GM12878 (cell line): ENCODE measurements at regions not wholly inside any gene's neighbourhood (a gene's known extent, or its start where the extent isn't known, plus 50 kb on each side); places are given as distances from the start of the nearest gene placed in this dataset.

Experiments used
- ATAC-seq: fragments of 200-7000 bp; cut with Tn5 transposase; 3 replicates; pipeline ENCODE4 v1.9.1; 2020; ENCODE audit warnings: mild to moderate bottlenecking, moderate library complexity
- BruUV-seq: library from RNA; stranded (reverse); fragments of 400-500 nt; replicated peaks from 2 replicates; lab custom pipeline; 2021; lab: Mats Ljungman, UMichigan
- CTCF ChIA-PET: fragments of 300-600 bp; sonication (Branson Sonifier 250); formaldehyde crosslinking; extraction: SDS; loops from one replicate; lab custom pipeline; 2021; ENCODE audit warnings: inconsistent platforms; lab: Yijun Ruan, JAX
- POLR2A ChIA-PET: fragments of 350-600 bp; formaldehyde crosslinking; extraction: SDS; loops from one replicate; lab custom pipeline; 2021; ENCODE audit warnings: inconsistent platforms; lab: Charles Lee
- RAD21 ChIA-PET: fragments of 300-600 bp; sonication (Branson Sonifier 250); formaldehyde crosslinking; loops from one replicate; lab custom pipeline; 2023; ENCODE audit warnings: antibody characterized with exemption; ENCODE audit not compliant: unreplicated experiment; lab: Charles Lee
- SMC1A ChIA-PET: fragments of 300-600 bp; sonication (Branson Sonifier 250); formaldehyde crosslinking; loops from one replicate; lab custom pipeline; 2023; ENCODE audit not compliant: unreplicated experiment, uncharacterized antibody; lab: Charles Lee
- DNase-seq: peaks from one replicate; pipeline ENCODE4 v3.0.0-alpha.2; 2011; ENCODE audit warnings: low read depth, low spot score
- FAIRE-seq: peaks from 3 replicates; lab custom pipeline; 2011; peaks lifted over from hg19 to GRCh38; lab: Jason Lieb, UNC
- H2AFZ ChIP-seq: 2 replicates; pipeline ENCODE4 v1.6.0; 2011; ENCODE audit warnings: low read depth, low read length, control low read depth; ENCODE audit not compliant: control insufficient read depth
- H3K27ac ChIP-seq: 2 replicates; pipeline ENCODE4 v1.5.1; 2011; ENCODE audit warnings: control low read depth; ENCODE audit not compliant: control insufficient read depth, insufficient read depth
- H3K27me3 ChIP-seq, 2 experiments: replicated peaks in 1 of 2; 2 replicates each; pipeline versions ENCODE4 v1.6.0 to v1.6.1; 2011; ENCODE audit warnings: low read length in 1 of 2; ENCODE audit not compliant: control insufficient read depth in 2 of 2, insufficient read depth in 2 of 2
- H3K36me3 ChIP-seq, 2 experiments: 2 replicates each; pipeline ENCODE4 v1.5.1; 2011; ENCODE audit warnings: low read length in 1 of 2; ENCODE audit not compliant: control insufficient read depth in 2 of 2, insufficient read depth in 2 of 2
- H3K4me1 ChIP-seq: 2 replicates; pipeline ENCODE4 v1.6.1; 2011; ENCODE audit warnings: mild to moderate bottlenecking, low read length, moderate library complexity, mixed read lengths; ENCODE audit not compliant: control insufficient read depth, insufficient read depth
- H3K4me2 ChIP-seq: 2 replicates; pipeline ENCODE4 v1.6.0; 2011; ENCODE audit warnings: control low read depth; ENCODE audit not compliant: control insufficient read depth, insufficient read depth
- H3K4me3 ChIP-seq: fragments of 200-600 bp; sonication (generic); 2 replicates; pipeline ENCODE4 v1.5.1; 2016
- H3K79me2 ChIP-seq: 2 replicates; pipeline ENCODE4 v1.6.0; 2011; ENCODE audit warnings: low read length; ENCODE audit not compliant: control insufficient read depth, insufficient read depth
- H3K9ac ChIP-seq: 2 replicates; pipeline ENCODE4 v1.8.0; 2011; ENCODE audit warnings: low read length, control low read depth, mixed read lengths; ENCODE audit not compliant: control insufficient read depth, insufficient read depth
- H3K9me3 ChIP-seq: replicated peaks from 3 replicates; pipeline ENCODE4 v1.5.1; 2011; ENCODE audit warnings: mild to moderate bottlenecking, low read length; ENCODE audit not compliant: control insufficient read depth, insufficient read depth
- H4K20me1 ChIP-seq: 2 replicates; pipeline ENCODE4 v1.6.0; 2011; ENCODE audit not compliant: control insufficient read depth, insufficient read depth
- ASH2L ChIP-seq: fragments of 300-600, 200-600 bp; sonication (generic); IDR thresholded peaks from 2 replicates; pipeline ENCODE4 v1.6.1; 2017; ENCODE audit warnings: low read depth, mild to moderate bottlenecking, borderline replicate concordance
- CHD2 ChIP-seq: IDR thresholded peaks from 2 replicates; pipeline ENCODE4 v1.6.1; 2011; ENCODE audit warnings: low read depth, low read length, improper control_type of control experiment, borderline replicate concordance
- CTCF ChIP-seq, 3 experiments: IDR thresholded peaks in 2 of 3; conservative IDR thresholded peaks in 1 of 3; 2 replicates each; pipeline ENCODE4 v1.5.1; 2011; ENCODE audit warnings: low read depth in 3 of 3, low read length in 3 of 3, mild to moderate bottlenecking in 3 of 3, control low read depth in 2 of 3, moderate library complexity in 2 of 3, inconsistent platforms in 1 of 3, mixed read lengths in 1 of 3; ENCODE audit not compliant: control insufficient read depth in 2 of 3, insufficient read depth in 1 of 3; ENCODE audit errors: extremely low read depth in 1 of 3
- DPF2 ChIP-seq: fragments of 450-650 bp; IDR thresholded peaks from 2 replicates; pipeline ENCODE4 v1.6.1; 2017; ENCODE audit warnings: mild to moderate bottlenecking
- HDAC6 ChIP-seq: fragments of 200-600 bp; sonication (generic); IDR thresholded peaks from one replicate; pipeline ENCODE4 v1.8.0; 2017; ENCODE audit warnings: antibody characterized with exemption; ENCODE audit not compliant: unreplicated experiment
- NFIC ChIP-seq: IDR thresholded peaks from 2 replicates; pipeline ENCODE4 v1.6.1; 2012; ENCODE audit warnings: low read depth, mild to moderate bottlenecking, inconsistent platforms, low read length, moderate library complexity
- NKRF ChIP-seq: fragments of 450-650 bp; conservative IDR thresholded peaks from 2 replicates; pipeline ENCODE4 v1.6.1; 2017; ENCODE audit warnings: mild to moderate bottlenecking, moderate library complexity
- PBX3 ChIP-seq: IDR thresholded peaks from 2 replicates; pipeline ENCODE4 v1.6.1; 2011; ENCODE audit warnings: mild to moderate bottlenecking, low read depth, low read length, moderate library complexity; ENCODE audit not compliant: insufficient replicate concordance
- RB1 ChIP-seq: fragments of 450-650 bp; formaldehyde crosslinking; IDR thresholded peaks from 2 replicates; pipeline ENCODE4 v1.6.1; 2017; ENCODE audit warnings: mild to moderate bottlenecking, borderline replicate concordance
- RFX5 ChIP-seq: IDR thresholded peaks from 2 replicates; pipeline ENCODE4 v1.6.1; 2011; ENCODE audit warnings: low read depth, low read length, improper control_type of control experiment
- SIN3A ChIP-seq: IDR thresholded peaks from 2 replicates; pipeline ENCODE4 v1.6.1; 2012; ENCODE audit warnings: low read depth, low read length, improper control_type of control experiment
- TAF1 ChIP-seq: IDR thresholded peaks from 2 replicates; pipeline ENCODE4 v1.6.1; 2011; ENCODE audit warnings: mild to moderate bottlenecking, low read depth, low read length, borderline replicate concordance
- TCF3 ChIP-seq: IDR thresholded peaks from 2 replicates; pipeline ENCODE4 v1.6.1; 2012; ENCODE audit warnings: low read depth, mild to moderate bottlenecking, low read length, borderline replicate concordance; ENCODE audit not compliant: insufficient read depth
- ZBTB40 ChIP-seq: fragments of 450-650 bp; IDR thresholded peaks from 2 replicates; pipeline ENCODE4 v1.6.1; 2016; ENCODE audit warnings: mild to moderate bottlenecking, moderate library complexity, borderline replicate concordance
- ZSCAN29 ChIP-seq: fragments of 450-650 bp; IDR thresholded peaks from 2 replicates; pipeline ENCODE4 v1.6.1; 2017; ENCODE audit warnings: mild to moderate bottlenecking, moderate library complexity
- WGBS: methylation state at CpG from one replicate; pipeline ENCODE4 v1.1.6; 2016; ENCODE audit warnings: low lambda C conversion rate; ENCODE audit not compliant: insufficient replicate concordance, insufficient coverage; ENCODE audit errors: missing lambda C conversion rate; 5-methylcytosine and 5-hydroxymethylcytosine counted together
- in situ Hi-C: fragments of 300-500 bp; cut with MboI; formaldehyde crosslinking; loops from 9 replicates; pipeline ENCODE4 v1.14.3; 2018; ENCODE audit warnings: mixed read lengths
- intact Hi-C: fragments of 100-400 bp; cut with micrococcal nuclease; formaldehyde crosslinking; loops from one replicate; pipeline ENCODE4 v1.14.2; 2022; ENCODE audit not compliant: unreplicated experiment

- in situ Hi-C loops: no loop called here
- FAIRE-seq: no peak
Measured at GRCh38 chr2:45190481-45190942, 181.3 kb upstream of the SIX2 start.

More at GRCh38 chr2:45190481-45190942, 181.3 kb upstream of the SIX2 start:
- Histone ChIP-seq H3K79me2 (no peaks in the 10 kb centered on the region), H3K4me3 (no peak overlapping the region), H3K9me3 (no peaks in the 10 kb centered on the region), H4K20me1 (no peaks in the 10 kb centered on the region), H3K4me2 (no peak overlapping the region), H3K27me3 (no peaks in the 10 kb centered on the region; a peak in 1 of 4 replicates), H3K9ac (no peak overlapping the region), H3K4me1 (no peaks in the 10 kb centered on the region), H3K36me3 (no peaks in the 10 kb centered on the region), H3K27ac (no peak overlapping the region), H2AFZ (no peak overlapping the region)
- ATAC-seq: no peak
- 49% methylated on average over 8 of the region's 8 CpGs for WGBS
- TF ChIP-seq ZBTB40: no peak
- TF ChIP-seq NKRF: no peak
- no peak for TF ChIP-seq NFIC
- no peak for TF ChIP-seq CHD2
- TF ChIP-seq ZSCAN29: no peak
- TF ChIP-seq SIN3A: no peak
- no peak for TF ChIP-seq RFX5
- TF ChIP-seq HDAC6: no peak
- TF ChIP-seq TAF1: no peak
- TF ChIP-seq PBX3: no peak
- TF ChIP-seq DPF2: no peak
- no peak for TF ChIP-seq TCF3
- TF ChIP-seq RB1: no peak
- TF ChIP-seq ASH2L: no peak
- TF ChIP-seq CTCF (IDR thresholded peaks at IDR 0.05 in 2 of 3, conservative IDR thresholded peaks at IDR 0.05 in 1 of 3; ENCODE audit: control insufficient read depth in 2 of 3, extremely low read depth in 1 of 3, insufficient read depth in 1 of 3, low read depth in 3 of 3, low read length in 3 of 3): no peak
- intact Hi-C loops: no loop called here
- DNase-seq: no peak
- CTCF ChIA-PET: no interaction called here
- SMC1A ChIA-PET: no interaction called here
- no TSS peak for BruUV-seq
- RAD21 ChIA-PET: no interaction called here
- POLR2A ChIA-PET: no interaction called here
